Endothelial cell of umbilical vein (primary cell): ENCODE measurements at regions not wholly inside any gene's neighbourhood (a gene's known extent, or its start where the extent isn't known, plus 50 kb on each side); places are given as distances from the start of the nearest gene placed in this dataset.

ENCODE experiments used
- EZH2 ChIP-seq: IDR thresholded peaks from 2 replicates; pipeline ENCODE4 v1.6.1; 2012; ENCODE audit warnings: borderline replicate concordance, low read depth, mild to moderate bottlenecking, moderate library complexity, low read length, inconsistent platforms; ENCODE audit not compliant: severe bottlenecking
- FOS ChIP-seq: IDR thresholded peaks from 2 replicates; pipeline ENCODE4 v1.6.1; 2011; ENCODE audit warnings: mild to moderate bottlenecking, low read length, moderate library complexity, borderline replicate concordance; ENCODE audit not compliant: insufficient read depth
- GATA2 ChIP-seq: IDR thresholded peaks from 2 replicates; pipeline ENCODE4 v1.7.0; 2011; ENCODE audit warnings: low read depth, mild to moderate bottlenecking, moderate library complexity, mixed read lengths, low read length; ENCODE audit not compliant: insufficient read length, insufficient read depth
- JUN ChIP-seq: IDR thresholded peaks from 2 replicates; pipeline ENCODE4 v1.6.1; 2011; ENCODE audit warnings: borderline replicate concordance, low read depth; ENCODE audit not compliant: insufficient read length, insufficient read depth
- POLR2A ChIP-seq: IDR thresholded peaks from 2 replicates; pipeline ENCODE4 v1.6.1; 2012; ENCODE audit warnings: low read depth, mild to moderate bottlenecking, control low read depth, low read length
- POLR2AphosphoS5 ChIP-seq: IDR thresholded peaks from 2 replicates; pipeline ENCODE4 v1.6.1; 2012; ENCODE audit warnings: low read depth, mild to moderate bottlenecking, control low read depth, low read length, moderate library complexity; ENCODE audit not compliant: insufficient read depth
- TF ChIP-seq, protein P1 (sequence below), 2 donors: IDR thresholded peaks; 1 replicate in 1 of 2; 2 replicates in 1 of 2; pipeline ENCODE4 v1.5.1; 2011; ENCODE audit warnings: low read length in 2 of 2, mild to moderate bottlenecking in 2 of 2, moderate library complexity in 2 of 2, control low read depth in 1 of 2, inconsistent platforms in 1 of 2, low read depth in 1 of 2; ENCODE audit not compliant: insufficient read depth in 1 of 2; ENCODE audit errors: extremely low read depth in 1 of 2
- TF ChIP-seq, protein P2 (sequence below): IDR thresholded peaks from 2 replicates; pipeline ENCODE4 v1.6.1; 2011; ENCODE audit not compliant: insufficient read depth, insufficient read length

DNA sequence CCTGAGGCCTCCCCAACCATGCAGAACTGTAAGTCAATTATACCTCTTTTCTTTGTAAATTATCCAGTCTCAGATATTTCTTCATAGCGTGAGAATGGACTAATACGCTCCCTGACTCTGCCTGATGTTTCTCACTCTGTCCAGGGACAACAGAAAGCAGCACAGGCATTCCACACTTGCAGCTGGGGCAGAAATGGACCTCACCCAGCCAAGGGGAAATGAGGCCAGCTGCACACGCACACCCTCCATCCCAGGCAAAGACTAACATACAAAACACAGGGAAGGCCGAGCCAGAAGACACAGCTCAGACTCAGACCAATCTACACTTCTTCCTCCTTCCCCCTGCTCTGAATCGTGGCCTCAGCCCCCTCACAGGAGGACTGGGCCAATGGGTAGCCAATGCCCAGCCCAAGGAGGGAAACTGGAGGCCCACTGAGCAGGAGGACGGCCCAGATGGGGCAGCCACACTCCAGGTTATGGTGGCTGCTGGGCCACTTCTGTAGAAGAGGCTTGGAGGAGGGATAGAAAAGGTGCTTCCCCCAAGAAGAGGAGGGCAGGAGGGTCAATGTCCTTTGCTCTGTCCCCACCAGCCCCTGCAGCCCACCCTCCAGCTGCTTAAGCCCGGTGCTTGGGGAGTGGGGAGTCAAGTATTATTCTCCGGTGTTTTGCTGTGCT, 228.4 kb downstream of the NPHP4 start:
- TF ChIP-seq EZH2: no peak
- TF ChIP-seq POLR2AphosphoS5: no peak
- TF ChIP-seq POLR2A: no peak
- TF ChIP-seq, protein P1, sequence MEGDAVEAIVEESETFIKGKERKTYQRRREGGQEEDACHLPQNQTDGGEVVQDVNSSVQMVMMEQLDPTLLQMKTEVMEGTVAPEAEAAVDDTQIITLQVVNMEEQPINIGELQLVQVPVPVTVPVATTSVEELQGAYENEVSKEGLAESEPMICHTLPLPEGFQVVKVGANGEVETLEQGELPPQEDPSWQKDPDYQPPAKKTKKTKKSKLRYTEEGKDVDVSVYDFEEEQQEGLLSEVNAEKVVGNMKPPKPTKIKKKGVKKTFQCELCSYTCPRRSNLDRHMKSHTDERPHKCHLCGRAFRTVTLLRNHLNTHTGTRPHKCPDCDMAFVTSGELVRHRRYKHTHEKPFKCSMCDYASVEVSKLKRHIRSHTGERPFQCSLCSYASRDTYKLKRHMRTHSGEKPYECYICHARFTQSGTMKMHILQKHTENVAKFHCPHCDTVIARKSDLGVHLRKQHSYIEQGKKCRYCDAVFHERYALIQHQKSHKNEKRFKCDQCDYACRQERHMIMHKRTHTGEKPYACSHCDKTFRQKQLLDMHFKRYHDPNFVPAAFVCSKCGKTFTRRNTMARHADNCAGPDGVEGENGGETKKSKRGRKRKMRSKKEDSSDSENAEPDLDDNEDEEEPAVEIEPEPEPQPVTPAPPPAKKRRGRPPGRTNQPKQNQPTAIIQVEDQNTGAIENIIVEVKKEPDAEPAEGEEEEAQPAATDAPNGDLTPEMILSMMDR (IDR thresholded peaks at IDR 0.05; ENCODE audit: extremely low read depth in 1 of 2, insufficient read depth in 1 of 2, low read depth in 1 of 2, low read length in 2 of 2): no peak
- TF ChIP-seq, protein P2, sequence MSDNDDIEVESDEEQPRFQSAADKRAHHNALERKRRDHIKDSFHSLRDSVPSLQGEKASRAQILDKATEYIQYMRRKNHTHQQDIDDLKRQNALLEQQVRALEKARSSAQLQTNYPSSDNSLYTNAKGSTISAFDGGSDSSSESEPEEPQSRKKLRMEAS: no peak
- TF ChIP-seq JUN: no peak
- TF ChIP-seq FOS: no peak
- TF ChIP-seq GATA2: no peak
